GM10266 (cell line): ENCODE measurements at regions not wholly inside any gene's neighbourhood (a gene's known extent, or its start where the extent isn't known, plus 50 kb on each side); places are given as distances from the start of the nearest gene placed in this dataset.

Source experiments
- DNase-seq: peaks from one replicate; pipeline ENCODE4 v3.0.0; 2012; ENCODE audit errors: extremely low spot score
- TF ChIP-seq, protein P1 (sequence below): IDR thresholded peaks from 2 replicates; pipeline ENCODE4 v1.5.1; 2012; ENCODE audit warnings: mild to moderate bottlenecking, low read depth; ENCODE audit not compliant: control insufficient read depth, insufficient read depth; ENCODE audit errors: missing control alignments

DNA sequence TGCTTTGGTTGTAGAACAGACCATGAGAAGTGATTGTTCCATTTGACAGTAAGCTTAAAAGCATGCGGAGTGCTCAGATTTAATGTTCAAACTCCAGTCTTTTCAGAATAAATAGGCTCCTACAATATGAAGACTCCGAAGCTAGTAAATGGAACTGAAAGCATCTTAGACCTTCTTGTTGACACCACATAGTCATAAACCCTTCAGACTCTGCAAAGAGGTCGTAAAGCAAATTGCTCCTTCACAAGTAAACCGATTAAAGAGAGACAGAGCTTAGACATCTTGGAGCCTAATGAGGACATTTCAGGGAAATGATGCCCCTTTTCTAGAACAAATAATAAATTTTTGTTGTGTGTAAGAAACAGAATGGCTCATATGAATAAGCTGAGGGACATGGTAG, 511.0 kb upstream of the RIOK2 start:
- no peak for DNase-seq
- TF ChIP-seq, protein P1, sequence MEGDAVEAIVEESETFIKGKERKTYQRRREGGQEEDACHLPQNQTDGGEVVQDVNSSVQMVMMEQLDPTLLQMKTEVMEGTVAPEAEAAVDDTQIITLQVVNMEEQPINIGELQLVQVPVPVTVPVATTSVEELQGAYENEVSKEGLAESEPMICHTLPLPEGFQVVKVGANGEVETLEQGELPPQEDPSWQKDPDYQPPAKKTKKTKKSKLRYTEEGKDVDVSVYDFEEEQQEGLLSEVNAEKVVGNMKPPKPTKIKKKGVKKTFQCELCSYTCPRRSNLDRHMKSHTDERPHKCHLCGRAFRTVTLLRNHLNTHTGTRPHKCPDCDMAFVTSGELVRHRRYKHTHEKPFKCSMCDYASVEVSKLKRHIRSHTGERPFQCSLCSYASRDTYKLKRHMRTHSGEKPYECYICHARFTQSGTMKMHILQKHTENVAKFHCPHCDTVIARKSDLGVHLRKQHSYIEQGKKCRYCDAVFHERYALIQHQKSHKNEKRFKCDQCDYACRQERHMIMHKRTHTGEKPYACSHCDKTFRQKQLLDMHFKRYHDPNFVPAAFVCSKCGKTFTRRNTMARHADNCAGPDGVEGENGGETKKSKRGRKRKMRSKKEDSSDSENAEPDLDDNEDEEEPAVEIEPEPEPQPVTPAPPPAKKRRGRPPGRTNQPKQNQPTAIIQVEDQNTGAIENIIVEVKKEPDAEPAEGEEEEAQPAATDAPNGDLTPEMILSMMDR: no peak

- no peak for DNase-seq
- TF ChIP-seq, protein P1: no peak
Observed at GRCh38 chr5:97714424-97714823, 531.4 kb upstream of the RIOK2 start.

GRCh38 chr5:97726106-97726505, 543.1 kb upstream of the RIOK2 start:
- DNase-seq: no peak
- TF ChIP-seq, protein P1: no peak

DNA sequence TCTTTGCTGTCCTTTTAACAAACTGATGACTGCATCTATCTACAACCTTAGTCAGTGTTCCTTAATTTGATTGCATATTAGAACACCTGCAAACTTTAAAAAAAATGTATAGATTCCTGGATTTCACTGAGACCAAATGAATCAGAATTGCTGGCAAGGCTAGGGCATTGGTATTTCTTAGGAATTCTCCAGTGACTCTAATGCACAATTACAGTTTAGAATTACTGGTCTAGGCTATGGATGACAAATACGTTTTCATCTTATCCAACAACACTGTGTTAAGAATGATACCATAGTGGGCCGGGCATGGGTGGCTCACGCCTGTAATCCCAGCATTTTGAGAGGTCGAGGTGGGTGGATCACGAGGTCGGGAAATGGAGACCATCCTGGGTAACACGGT, 545.9 kb upstream of the RIOK2 start:
- TF ChIP-seq, protein P1: no peak
- DNase-seq: no peak

- TF ChIP-seq, protein P1: no peak
Observed at GRCh38 chr5:97729938-97730337, 546.9 kb upstream of the RIOK2 start.

GRCh38 chr5:97735209-97735608, 552.2 kb upstream of the RIOK2 start:
- TF ChIP-seq, protein P1: no peak
- no peak for DNase-seq

More at GRCh38 chr5:97729938-97730337, 546.9 kb upstream of the RIOK2 start:
- DNase-seq: no peak

- no peak for DNase-seq
- TF ChIP-seq, protein P1: no peak
Observed at GRCh38 chr5:97737608-97738007, 554.6 kb upstream of the RIOK2 start.
